SU-DHL-6 (cell line): ENCODE measurements at regions not wholly inside any gene's neighbourhood (a gene's known extent, or its start where the extent isn't known, plus 50 kb on each side); places are given as distances from the start of the nearest gene placed in this dataset.

Experiments
- H2AFZ ChIP-seq: fragments of 200-600 bp; sonication (generic); 2 replicates; pipeline ENCODE4 v1.6.1; 2014; ENCODE audit warnings: low read depth, mild to moderate bottlenecking, moderate library complexity, mixed read lengths, antibody characterized with exemption, low read length; ENCODE audit not compliant: severe bottlenecking
- H3F3A ChIP-seq: fragments of 200-600 bp; shearing (Covaris generic); 2 replicates; pipeline ENCODE4 v1.6.0; 2016; ENCODE audit warnings: antibody characterized with exemption, mild to moderate bottlenecking; ENCODE audit not compliant: insufficient read depth
- H3K27ac ChIP-seq: fragments of 200-600 bp; sonication (generic); 2 replicates; pipeline ENCODE4 v1.5.1; 2016; ENCODE audit warnings: low read depth, mild to moderate bottlenecking, low read length, moderate library complexity, mixed read lengths
- H3K27me3 ChIP-seq: fragments of 200-600 bp; sonication (generic), shearing (Covaris generic); 2 replicates; pipeline ENCODE4 v1.6.0; 2014; ENCODE audit warnings: mild to moderate bottlenecking, low read length
- H3K36me3 ChIP-seq: fragments of 200-600 bp; sonication (generic); 2 replicates; pipeline ENCODE4 v1.6.1; 2014; ENCODE audit warnings: mild to moderate bottlenecking, low read length, mixed read lengths
- H3K4me2 ChIP-seq: fragments of 300-600, 200-600 bp; shearing (Covaris generic), sonication (generic); 2 replicates; pipeline ENCODE4 v1.6.0; 2014; ENCODE audit warnings: low read length, low read depth, mild to moderate bottlenecking; ENCODE audit not compliant: poor library complexity, severe bottlenecking
- H3K4me3 ChIP-seq: fragments of 200-600 bp; sonication (generic); 2 replicates; pipeline ENCODE4 v1.5.1; 2014; ENCODE audit warnings: antibody characterized with exemption, low read length, mild to moderate bottlenecking, mixed read lengths; ENCODE audit not compliant: insufficient read depth, poor library complexity, severe bottlenecking
- H3K79me2 ChIP-seq: fragments of 200-600 bp; sonication (generic); 2 replicates; pipeline ENCODE4 v1.6.1; 2014; ENCODE audit warnings: mild to moderate bottlenecking, low read length, moderate library complexity; ENCODE audit not compliant: insufficient read depth
- H3K9ac ChIP-seq: fragments of 200-600 bp; sonication (generic); 2 replicates; pipeline ENCODE4 v1.7.0; 2014; ENCODE audit warnings: mild to moderate bottlenecking, low read length
- H3K9me2 ChIP-seq: fragments of 200-600 bp; sonication (generic); replicated peaks from 2 replicates; pipeline ENCODE4 v1.6.1; 2014; ENCODE audit warnings: low read length; ENCODE audit not compliant: insufficient read depth
- H3K9me3 ChIP-seq: fragments of 200-600 bp; sonication (generic); 2 replicates; pipeline ENCODE4 v1.6.1; 2014; ENCODE audit warnings: low read length, mixed read lengths; ENCODE audit not compliant: insufficient read depth
- H4K20me1 ChIP-seq: fragments of 200-600 bp; sonication (generic); 2 replicates; pipeline ENCODE4 v1.6.1; 2014; ENCODE audit warnings: low read depth, mild to moderate bottlenecking, antibody characterized with exemption, low read length, moderate library complexity, mixed read lengths
- CTCF ChIP-seq: fragments of 200-600 bp; sonication (generic); IDR thresholded peaks from one replicate; pipeline ENCODE4 v1.5.1; 2017; ENCODE audit warnings: antibody characterized with exemption, mild to moderate bottlenecking, low read length, moderate library complexity; ENCODE audit not compliant: insufficient read depth, poor library complexity, severe bottlenecking
- EZH2phosphoT487 ChIP-seq: fragments of 200-600 bp; sonication (generic), shearing (Covaris generic); conservative IDR thresholded peaks from 2 replicates; pipeline ENCODE4 v1.6.1; 2018; ENCODE audit warnings: mild to moderate bottlenecking, antibody characterized with exemption, low read length, moderate library complexity, mixed read lengths

DNA sequence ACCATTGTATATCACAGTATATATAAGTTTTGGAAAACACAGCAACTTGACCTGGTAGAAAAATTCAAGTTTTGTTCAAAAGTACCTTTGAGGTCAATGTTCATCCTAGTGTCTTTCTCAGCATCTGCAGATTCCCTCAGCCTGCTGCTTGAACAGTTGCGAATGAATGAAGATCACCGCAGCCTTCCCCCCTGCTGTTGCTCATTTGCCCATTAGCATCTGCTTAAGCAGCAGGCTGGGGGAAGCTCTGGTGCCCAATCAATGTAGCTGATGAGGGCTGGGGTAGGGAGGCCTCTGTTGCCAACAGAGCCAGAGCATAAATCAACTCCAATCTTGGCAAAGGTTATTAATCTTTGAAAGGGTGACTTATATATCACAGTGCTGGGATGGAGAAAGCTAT is 586.5 kb upstream of the PTPRD start:
- H3K9me2 ChIP-seq, result no peaks in the 10 kb centered on the region; the same call in 1 of the 2 replicates
- no peak for TF ChIP-seq EZH2phosphoT487
- TF ChIP-seq CTCF, result no peak
- H3K4me2 ChIP-seq, result no peak overlapping the region
- H3K79me2 ChIP-seq, result no peaks in the 10 kb centered on the region
- no peak overlapping the region for H3K4me3 ChIP-seq
- no peaks in the 10 kb centered on the region for H3F3A ChIP-seq
- no peak overlapping the region for H3K27ac ChIP-seq
- H3K36me3 ChIP-seq, result no peaks in the 10 kb centered on the region
- H4K20me1 ChIP-seq, result no peaks in the 10 kb centered on the region
- no peaks in the 10 kb centered on the region for H3K9me3 ChIP-seq
- no peak overlapping the region for H2AFZ ChIP-seq
- no peaks in the 10 kb centered on the region for H3K27me3 ChIP-seq
- H3K9ac ChIP-seq, result no peak overlapping the region

- no peaks in the 10 kb centered on the region for H3K79me2 ChIP-seq
- no peaks in the 10 kb centered on the region for H3K9me2 ChIP-seq
- TF ChIP-seq CTCF (no peak), EZH2phosphoT487 (no peak)
- no peaks in the 10 kb centered on the region for H3F3A ChIP-seq
- H3K36me3 ChIP-seq, result no peaks in the 10 kb centered on the region
- no peak overlapping the region for H3K9ac ChIP-seq
- H3K4me2 ChIP-seq, result no peak overlapping the region
- H2AFZ ChIP-seq, result no peak overlapping the region
- no peaks in the 10 kb centered on the region for H3K9me3 ChIP-seq
- no peak overlapping the region for H3K4me3 ChIP-seq
- H4K20me1 ChIP-seq, result no peaks in the 10 kb centered on the region
- no peak overlapping the region for H3K27ac ChIP-seq
- no peaks in the 10 kb centered on the region for H3K27me3 ChIP-seq
Measured at GRCh38 chr9:11204521-11204920, 591.7 kb upstream of the PTPRD start.

DNA sequence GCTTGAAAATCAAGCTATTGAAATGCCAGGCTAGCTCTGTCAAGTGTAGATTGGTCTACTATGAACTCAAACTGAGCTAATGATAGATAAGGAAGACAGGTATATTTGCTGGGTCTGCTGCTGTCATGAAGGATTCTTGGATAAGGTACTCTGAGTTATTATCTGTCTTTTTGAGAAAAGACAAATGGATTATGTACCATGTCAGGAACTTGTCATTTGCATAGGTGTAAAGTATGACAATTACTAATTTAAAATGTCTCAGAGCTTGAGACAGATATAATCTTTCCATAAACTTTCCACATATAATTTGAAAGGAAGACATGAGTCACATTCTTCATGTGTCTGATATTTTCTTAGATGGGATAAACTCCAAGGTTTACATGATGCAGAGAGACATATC is 594.1 kb upstream of the PTPRD start:
- H3K9ac ChIP-seq, result no peak overlapping the region
- H3K4me2 ChIP-seq, result no peak overlapping the region
- no peak overlapping the region for H3K4me3 ChIP-seq
- no peaks in the 10 kb centered on the region for H3K79me2 ChIP-seq
- no peak overlapping the region for H3K27ac ChIP-seq
- no peaks in the 10 kb centered on the region for H3K27me3 ChIP-seq
- peaks cover 3% of the 10 kb centered on the region; the same call in 1 of the 2 replicates for H3K9me2 ChIP-seq
- no peak for TF ChIP-seq CTCF
- no peak for TF ChIP-seq EZH2phosphoT487
- H3K36me3 ChIP-seq, result no peaks in the 10 kb centered on the region
- H3F3A ChIP-seq, result no peaks in the 10 kb centered on the region
- H3K9me3 ChIP-seq, result no peaks in the 10 kb centered on the region
- no peak overlapping the region for H2AFZ ChIP-seq
- no peaks in the 10 kb centered on the region for H4K20me1 ChIP-seq
